SHP77 (cell line): ENCODE measurements at regions not wholly inside any gene's neighbourhood (a gene's known extent, or its start where the extent isn't known, plus 50 kb on each side); places are given as distances from the start of the nearest gene placed in this dataset.
A peak's percentile ranks its signal among the peaks of the same experiment; 100 is the strongest.
"Not testable (repeated sequence)": the region's sequence is repeated elsewhere in the genome, so short reads cannot be mapped to it uniquely, and the experiment has no call there.

Experiments used
- DNase-seq, 2 experiments: peaks; one replicate each; lab custom pipeline; 2025; lab: John Stamatoyannopoulos, UW

GRCh38 chr17:27065588-27065987, 228.3 kb upstream of the WSB1 start:
- DNase-seq = no peak

DNA sequence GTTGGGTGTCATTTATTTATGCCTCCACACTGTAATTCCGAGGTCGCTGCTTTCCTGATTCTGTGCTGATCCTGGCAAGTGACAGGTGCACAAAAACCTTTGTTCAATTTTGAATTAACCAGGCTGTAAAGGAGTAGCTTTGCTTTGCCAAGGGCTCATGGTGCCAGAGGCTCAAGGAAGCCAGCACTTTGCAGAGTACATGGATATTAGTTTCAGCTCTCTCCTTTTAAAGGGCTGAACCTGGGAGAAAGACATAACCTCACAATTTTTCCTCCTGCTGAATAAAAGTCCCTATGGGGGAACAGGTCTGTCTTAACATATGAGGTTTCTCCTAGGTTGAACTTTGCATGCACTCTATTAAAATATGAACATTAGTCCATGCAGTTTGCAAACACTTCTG, 227.6 kb upstream of the WSB1 start:
- no peak for DNase-seq

GRCh38 chr17:27069842-27070508, 223.9 kb upstream of the WSB1 start:
- DNase-seq = no peak

GRCh38 chr17:27070836-27071235, 223.1 kb upstream of the WSB1 start:
- DNase-seq = no peak

DNA sequence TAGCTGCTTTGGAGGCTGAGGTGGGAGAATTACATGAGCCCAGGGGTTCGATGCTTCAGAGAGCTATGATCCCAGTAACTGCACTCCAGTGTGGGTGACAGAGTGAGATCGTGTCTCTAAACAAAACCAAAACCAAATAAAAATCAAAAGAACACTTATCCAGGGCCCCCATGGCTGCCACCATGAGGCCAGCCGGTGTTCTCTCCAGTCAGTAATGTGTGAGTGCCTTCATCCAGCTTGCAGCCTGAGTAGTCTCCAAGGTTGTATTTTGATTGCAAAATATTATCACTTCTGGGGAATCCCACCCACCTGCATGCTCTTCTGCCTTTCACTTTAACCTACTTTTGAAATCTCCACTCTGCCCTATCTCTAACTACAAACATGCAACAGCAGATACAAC, 221.0 kb upstream of the WSB1 start:
- DNase-seq = no peak

DNA sequence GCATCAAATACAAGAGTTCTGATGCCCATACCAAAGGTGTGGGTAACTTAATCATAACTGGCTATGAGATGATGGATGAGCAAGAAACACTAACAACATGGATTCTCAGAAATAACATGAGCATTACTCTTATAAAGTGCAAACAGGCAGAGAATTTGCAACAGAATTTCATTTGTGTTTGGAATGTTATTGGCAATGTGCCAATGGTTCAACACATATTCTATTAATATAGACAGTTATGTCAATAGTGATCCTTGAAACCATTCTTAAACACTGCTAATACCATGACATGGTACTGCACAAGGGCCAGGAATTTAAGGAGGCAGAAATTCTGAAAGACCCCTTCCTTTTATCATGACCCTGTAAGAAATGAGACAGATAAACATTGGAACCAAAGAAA, 217.1 kb upstream of the WSB1 start:
- DNase-seq = no peak

GRCh38 chr17:27078296-27078695, 215.6 kb upstream of the WSB1 start:
- no peak for DNase-seq

DNA sequence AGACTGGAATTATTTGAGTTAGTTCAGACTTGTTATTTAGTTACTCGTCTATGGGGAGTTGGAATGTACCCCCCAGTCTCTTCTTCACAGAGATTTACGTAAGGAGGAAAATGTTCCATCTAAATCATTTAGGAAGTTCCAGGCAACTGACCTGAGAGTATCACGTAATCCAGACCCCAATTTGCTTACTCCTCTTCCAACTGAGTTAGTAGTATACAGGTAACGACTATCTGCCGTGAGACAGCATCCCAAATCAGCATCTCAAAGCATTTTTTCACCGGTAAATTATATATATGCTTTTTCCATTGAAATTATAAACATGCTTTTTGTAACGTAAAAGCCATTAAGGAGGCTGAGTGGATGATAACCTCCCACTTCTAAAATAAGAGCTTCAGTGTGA, 214.3 kb upstream of the WSB1 start:
- DNase-seq = no peak

GRCh38 chr17:27081002-27081638, 212.8 kb upstream of the WSB1 start:
- no peak for DNase-seq

DNA sequence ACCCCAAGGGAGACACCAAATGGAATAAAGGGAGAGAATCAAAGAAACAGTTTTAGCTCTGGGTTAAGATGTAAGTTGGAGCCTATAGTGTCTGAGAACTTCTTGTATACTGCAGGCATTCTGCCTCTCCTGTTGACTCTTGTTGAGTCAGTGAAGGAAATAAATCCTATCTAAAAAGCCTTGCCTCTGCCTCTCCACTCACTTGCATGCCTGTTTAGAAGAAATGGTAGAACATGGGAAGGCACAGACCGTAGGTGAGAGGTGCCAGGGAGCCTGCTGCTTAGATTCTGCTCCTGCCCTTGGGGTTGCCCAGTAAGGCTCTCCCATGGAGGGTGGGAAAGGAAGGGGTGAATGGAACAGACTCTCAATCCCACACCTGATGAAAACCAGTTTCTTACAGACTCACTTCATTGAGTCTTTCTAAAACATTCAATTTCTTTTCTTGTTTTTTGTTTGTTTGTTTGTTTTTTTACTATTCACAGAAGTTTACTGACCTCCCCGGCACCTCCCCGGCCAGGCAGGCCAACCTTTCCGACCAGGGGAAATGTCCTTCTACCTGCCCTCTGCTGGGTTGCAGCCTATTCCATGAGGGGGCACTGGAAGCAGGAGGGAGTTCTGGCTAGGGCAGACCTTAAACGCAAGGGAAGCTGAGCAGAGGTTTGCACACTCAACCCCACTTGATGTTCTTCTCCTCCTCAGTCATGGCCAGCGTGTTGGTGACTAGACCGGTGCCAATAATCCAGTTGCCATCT, 211.7 kb upstream of the WSB1 start:
- DNase-seq = no peak

GRCh38 chr17:27082775-27083154, 211.1 kb upstream of the WSB1 start:
- DNase-seq = no peak

DNA sequence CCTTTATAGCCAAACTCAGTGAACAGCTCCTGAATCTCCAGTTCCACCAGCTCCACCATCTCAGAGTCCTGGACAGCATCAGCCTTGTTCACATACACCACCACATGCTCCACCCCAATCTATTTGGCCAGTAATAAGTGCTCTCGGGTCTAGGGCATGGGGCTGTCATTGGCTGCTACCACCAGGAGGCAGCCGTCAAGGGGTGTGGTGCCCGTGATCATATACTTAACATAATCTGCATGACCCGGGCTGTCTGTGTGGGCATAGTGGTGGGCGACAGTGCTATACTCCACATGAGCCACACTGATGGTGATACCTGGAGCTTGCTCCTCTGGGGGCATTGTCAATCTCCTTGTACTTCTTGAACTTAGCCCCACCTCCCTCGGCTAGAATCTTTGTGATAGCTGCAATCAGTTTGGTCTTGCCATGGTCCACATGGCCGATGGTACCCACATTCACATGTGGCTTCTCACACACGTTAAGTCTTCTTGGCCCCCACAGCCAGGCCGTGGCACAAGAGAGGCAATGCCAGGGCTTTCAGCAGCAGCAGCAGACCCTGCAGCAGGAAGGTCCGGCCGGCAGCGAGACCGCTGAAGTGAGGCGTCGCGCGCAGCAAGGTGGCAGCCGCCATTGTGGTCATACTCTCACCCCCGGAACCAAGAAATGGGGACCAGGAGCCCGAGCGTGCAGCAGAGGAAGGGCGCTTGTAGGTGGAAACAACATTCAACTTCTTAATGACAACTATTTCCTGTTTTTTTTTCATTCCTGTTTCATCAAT, 210.3 kb upstream of the WSB1 start:
- DNase-seq = no peak

GRCh38 chr17:27085517-27085916, 208.4 kb upstream of the WSB1 start:
- DNase-seq = no peak

- DNase-seq = no peak
Observed at GRCh38 chr17:27086526-27086925, 207.4 kb upstream of the WSB1 start.

- no peak for DNase-seq
Observed at GRCh38 chr17:27087935-27088766, 205.8 kb upstream of the WSB1 start.

DNA sequence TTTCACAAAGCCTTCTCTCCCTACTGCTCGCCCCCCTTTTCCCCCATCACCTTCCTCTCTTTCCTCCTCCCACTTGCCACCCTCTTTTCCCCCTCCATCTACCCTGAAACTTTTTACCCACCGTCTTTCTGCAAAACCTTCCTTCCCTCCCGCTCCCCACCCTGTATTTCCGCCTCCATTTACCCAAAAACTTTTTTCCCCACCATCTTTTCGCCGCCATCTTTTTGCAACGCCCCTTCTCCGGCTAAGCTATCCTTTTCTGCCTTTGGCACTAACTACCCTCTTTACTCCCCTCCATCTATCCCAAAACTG, 205.2 kb upstream of the WSB1 start:
- DNase-seq = no peak

GRCh38 chr17:27089079-27089928, 204.6 kb upstream of the WSB1 start:
- peak; percentile 77 to 80 for DNase-seq

GRCh38 chr17:27089929-27090247, 204.0 kb upstream of the WSB1 start:
- DNase-seq = no peak

- DNase-seq = not testable (repeated sequence)
Observed at GRCh38 chr17:27090450-27091042, 203.4 kb upstream of the WSB1 start.

GRCh38 chr17:27091043-27091497, 202.8 kb upstream of the WSB1 start:
- DNase-seq = no peak

- DNase-seq = not testable (repeated sequence)
Observed at GRCh38 chr17:27094179-27094578, 199.7 kb upstream of the WSB1 start.
